Activated T-helper 2 cell treated with anti-CD3 and anti-CD28 coated beads, Interferon-gamma antibody, Interleukin-2, Interleukin-4, amounts not matched to agents 10 μg/mL and 5 μg/mL and 100 μg/mL, durations not matched to agents 14 hours and 24 hours and 36 hours (primary cell): ENCODE measurements at regions not wholly inside any gene's neighbourhood (a gene's known extent, or its start where the extent isn't known, plus 50 kb on each side); places are given as distances from the start of the nearest gene placed in this dataset.
A peak's percentile ranks its signal among the peaks of the same experiment; 100 is the strongest.
"Not testable (repeated sequence)": the region's sequence is repeated elsewhere in the genome, so short reads cannot be mapped to it uniquely, and the experiment has no call there.

ENCODE experiments used
- DNase-seq: peaks from one replicate; pipeline ENCODE4 v3.0.0; 2021; ENCODE audit warnings: low spot score
- H3K27ac Mint-ChIP-seq: one replicate; pipeline ENCODE4 v1.8.0; 2021; ENCODE audit warnings: mixed read lengths
- H3K27me3 Mint-ChIP-seq: one replicate; pipeline ENCODE4 v1.8.0; 2021; ENCODE audit warnings: low read depth, mixed read lengths
- H3K36me3 Mint-ChIP-seq: one replicate; pipeline ENCODE4 v1.8.0; 2021; ENCODE audit warnings: low read depth, mixed read lengths
- H3K4me1 Mint-ChIP-seq: one replicate; pipeline ENCODE4 v1.8.0; 2021; ENCODE audit warnings: low read depth, mixed read lengths
- H3K4me3 Mint-ChIP-seq: one replicate; pipeline ENCODE4 v1.8.0; 2021; ENCODE audit warnings: low read depth, mild to moderate bottlenecking, moderate library complexity, mixed read lengths
- H3K9me3 Mint-ChIP-seq: one replicate; pipeline ENCODE4 v1.8.0; 2021; ENCODE audit warnings: mixed read lengths
- intact Hi-C: fragments of 100-400 bp; cut with micrococcal nuclease; formaldehyde crosslinking; loops from one replicate; pipeline ENCODE4 v1.15.1; 2023

DNA sequence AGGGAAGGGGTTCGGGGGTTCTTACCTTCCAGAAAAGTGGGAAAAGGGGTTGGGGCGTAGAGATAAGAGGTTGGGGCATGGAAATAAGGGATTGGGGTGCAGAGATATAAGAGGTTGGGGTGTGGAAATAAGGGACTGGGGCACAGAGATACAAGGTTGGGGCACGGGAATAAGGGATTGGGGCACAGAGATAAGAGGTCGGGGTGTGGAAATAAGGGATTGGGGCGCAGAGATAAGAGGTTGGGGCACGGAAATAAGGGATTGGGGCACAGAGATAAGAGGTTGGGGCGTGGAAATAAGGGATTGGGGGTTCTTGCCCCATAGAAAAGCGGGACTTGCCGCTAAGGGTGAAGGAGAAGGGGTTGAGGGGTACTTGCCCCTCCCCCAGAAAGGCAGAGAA is 183.9 kb downstream of the CD83 start:
- H3K4me3 Mint-ChIP-seq, H3K9me3 Mint-ChIP-seq, intact Hi-C loops, H3K36me3 Mint-ChIP-seq, DNase-seq, H3K27ac Mint-ChIP-seq, H3K27me3 Mint-ChIP-seq: not testable (repeated sequence)
- peaks cover 12% of the 10 kb centered on the region for H3K4me1 Mint-ChIP-seq

DNA sequence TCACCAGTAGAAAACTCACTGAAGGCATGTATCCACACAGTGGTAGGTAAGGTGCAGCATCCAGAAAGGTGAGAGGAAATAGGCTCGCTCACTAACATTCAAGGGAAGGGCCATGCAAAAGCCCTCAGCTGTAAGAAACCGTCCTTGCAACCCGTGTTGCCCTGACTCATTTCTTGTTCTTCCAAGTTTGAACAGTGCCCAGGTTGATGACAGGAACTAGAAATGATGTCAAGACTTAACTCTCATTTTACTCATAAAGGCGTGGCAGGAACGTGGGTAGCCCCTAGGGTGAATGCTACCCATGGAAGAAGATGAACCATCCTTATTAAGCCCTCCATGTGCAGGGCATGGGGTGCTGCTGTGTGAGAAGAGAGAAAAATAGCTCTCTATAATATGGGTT is 187.6 kb downstream of the CD83 start:
- no peaks in the 10 kb centered on the region for H3K36me3 Mint-ChIP-seq
- no peak overlapping the region for H3K4me3 Mint-ChIP-seq
- no peaks in the 10 kb centered on the region for H3K27me3 Mint-ChIP-seq
- no peak overlapping the region for H3K27ac Mint-ChIP-seq
- intact Hi-C loops: no loop called here
- H3K4me1 Mint-ChIP-seq: peaks cover 12% of the 10 kb centered on the region
- no peak for DNase-seq
- H3K9me3 Mint-ChIP-seq: no peaks in the 10 kb centered on the region

DNA sequence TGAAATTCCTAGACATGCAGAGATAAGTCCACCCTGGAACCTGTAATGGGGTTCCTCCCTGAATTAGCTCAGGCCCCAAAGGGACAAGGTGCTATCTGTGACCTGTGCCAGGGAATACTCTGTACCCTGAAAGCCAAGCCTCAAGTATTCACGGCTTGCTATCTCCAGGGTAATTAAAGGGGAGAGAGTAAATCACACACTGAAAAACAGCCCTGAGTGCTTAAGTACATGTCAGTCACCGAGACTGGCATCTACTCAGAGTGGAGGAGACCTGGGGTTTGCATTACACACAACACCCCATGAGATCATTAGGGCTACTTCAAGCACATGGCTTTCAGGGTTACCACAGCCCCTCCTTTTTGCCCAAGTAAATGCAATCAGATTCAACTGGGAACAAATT is 188.1 kb downstream of the CD83 start:
- no peak for DNase-seq
- Mint-ChIP-seq H3K36me3 (no peaks in the 10 kb centered on the region), H3K27me3 (no peaks in the 10 kb centered on the region), H3K9me3 (no peaks in the 10 kb centered on the region), H3K27ac (no peak overlapping the region), H3K4me1 (peaks cover 12% of the 10 kb centered on the region), H3K4me3 (no peak overlapping the region)
- intact Hi-C loops: no loop called here

DNA sequence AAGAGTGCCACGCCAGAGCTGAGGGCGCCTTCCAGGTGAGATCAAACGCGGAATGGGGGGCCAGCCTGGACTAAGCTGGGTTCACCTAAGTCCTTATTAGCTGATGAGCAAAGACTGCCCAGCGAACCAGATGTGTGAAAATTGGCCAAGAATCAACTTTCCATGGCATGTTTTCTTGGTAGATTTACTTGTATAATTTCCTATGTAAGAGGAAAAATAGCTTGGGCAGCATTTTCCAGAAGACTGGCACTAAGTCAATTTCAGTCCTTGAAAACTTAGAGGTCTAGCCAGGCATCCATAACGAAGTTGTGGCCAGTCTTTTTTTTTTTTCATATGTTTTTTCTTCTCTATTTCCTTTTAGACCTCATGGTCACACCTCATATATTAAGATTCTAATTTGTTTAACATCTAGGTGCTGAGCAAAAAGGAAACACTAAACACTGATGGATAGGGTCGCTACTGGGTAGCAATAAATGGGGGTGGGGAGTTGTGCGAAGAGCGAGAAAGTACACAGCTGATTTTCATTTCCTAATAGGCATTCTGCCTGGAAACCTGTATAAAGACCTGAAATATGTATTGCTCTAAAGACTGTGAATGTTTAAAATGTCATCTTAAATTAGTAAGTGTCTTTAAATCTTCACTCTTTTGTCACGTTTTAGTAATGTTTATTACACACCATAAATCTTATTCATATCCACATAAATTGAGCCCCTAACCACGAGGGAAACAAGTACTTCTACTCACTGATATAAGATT is 188.8 kb downstream of the CD83 start:
- Mint-ChIP-seq H3K4me1 (peaks cover 12% of the 10 kb centered on the region), H3K4me3 (no peak overlapping the region), H3K9me3 (no peaks in the 10 kb centered on the region), H3K36me3 (no peaks in the 10 kb centered on the region), H3K27ac (no peak overlapping the region), H3K27me3 (no peaks in the 10 kb centered on the region)
- intact Hi-C loops: no loop called here
- no peak for DNase-seq

DNA sequence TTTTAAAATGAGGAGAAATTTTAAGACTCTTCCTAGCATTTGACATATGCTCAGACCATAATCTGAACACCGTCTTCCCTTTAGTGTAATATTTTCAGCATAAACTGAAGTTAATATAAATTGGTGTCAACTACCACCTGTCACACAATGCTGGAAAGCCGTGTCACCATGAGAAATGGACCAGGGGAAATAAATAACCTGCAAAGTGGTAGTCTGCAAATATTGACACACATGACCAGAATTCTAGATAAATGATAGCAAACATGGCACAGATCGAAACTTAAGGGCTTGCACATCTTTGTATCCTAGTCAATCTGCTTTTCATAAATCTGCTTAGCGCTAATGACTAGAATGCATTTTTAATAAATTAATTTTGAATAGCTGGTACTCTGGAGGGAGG is 191.9 kb downstream of the CD83 start:
- intact Hi-C loops: no loop called here
- H3K4me1 Mint-ChIP-seq: peaks cover 12% of the 10 kb centered on the region
- DNase-seq: no peak
- H3K36me3 Mint-ChIP-seq: no peaks in the 10 kb centered on the region
- H3K9me3 Mint-ChIP-seq: no peaks in the 10 kb centered on the region
- no peak overlapping the region for H3K27ac Mint-ChIP-seq
- no peaks in the 10 kb centered on the region for H3K27me3 Mint-ChIP-seq
- H3K4me3 Mint-ChIP-seq: no peak overlapping the region

DNA sequence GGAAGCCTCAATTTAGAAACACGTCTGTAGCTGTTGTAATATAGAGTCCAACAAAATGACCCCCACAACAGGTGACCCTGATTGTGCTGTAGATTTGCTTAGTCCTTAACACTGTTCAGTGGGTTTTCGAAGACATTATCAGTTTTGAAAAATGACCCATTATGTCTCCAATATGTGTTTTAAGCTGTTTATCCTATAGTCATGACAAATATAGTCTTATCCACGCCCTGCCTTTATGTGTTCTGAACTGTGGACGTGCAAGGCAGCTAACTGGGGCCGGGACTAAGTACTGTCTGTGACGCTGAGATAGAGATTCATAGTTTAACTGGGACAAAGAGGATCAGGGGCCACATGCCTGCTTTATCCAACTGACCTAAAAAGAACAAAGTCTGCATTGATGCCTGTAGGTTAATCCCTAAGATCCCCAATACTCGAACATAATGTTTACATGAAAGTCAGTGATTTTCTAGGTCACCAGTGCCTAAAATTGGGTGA is 192.4 kb downstream of the CD83 start:
- H3K4me3 Mint-ChIP-seq: no peak overlapping the region
- DNase-seq: no peak
- H3K9me3 Mint-ChIP-seq: no peaks in the 10 kb centered on the region
- H3K27me3 Mint-ChIP-seq: no peaks in the 10 kb centered on the region
- H3K36me3 Mint-ChIP-seq: no peaks in the 10 kb centered on the region
- peaks cover 13% of the 10 kb centered on the region for H3K4me1 Mint-ChIP-seq
- no peak overlapping the region for H3K27ac Mint-ChIP-seq
- intact Hi-C loops: no loop called here

DNA sequence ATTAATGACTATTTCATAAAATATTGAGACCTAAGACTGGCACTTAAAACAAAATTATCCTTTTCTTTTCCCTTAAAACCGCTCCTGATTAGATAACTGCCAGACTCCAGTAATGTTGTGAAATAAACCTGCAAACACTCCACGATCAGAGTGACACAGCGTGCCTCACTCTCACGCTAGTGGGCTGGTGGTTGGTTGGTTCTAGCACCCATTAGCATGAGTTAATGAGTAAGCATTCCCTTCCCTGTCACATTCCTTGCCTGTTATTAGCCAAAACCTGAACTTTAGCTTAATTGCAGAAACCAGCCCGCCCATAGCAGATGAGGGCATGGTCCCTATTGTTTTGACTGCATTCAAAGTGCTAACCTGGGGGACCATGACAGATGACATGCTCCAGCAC is 193.4 kb downstream of the CD83 start:
- H3K36me3 Mint-ChIP-seq: no peaks in the 10 kb centered on the region
- H3K9me3 Mint-ChIP-seq: no peaks in the 10 kb centered on the region
- no peaks in the 10 kb centered on the region for H3K27me3 Mint-ChIP-seq
- no peak overlapping the region for H3K4me3 Mint-ChIP-seq
- H3K27ac Mint-ChIP-seq: no peak overlapping the region
- intact Hi-C loops: no loop called here
- H3K4me1 Mint-ChIP-seq: peaks cover 6% of the 10 kb centered on the region
- no peak for DNase-seq

DNA sequence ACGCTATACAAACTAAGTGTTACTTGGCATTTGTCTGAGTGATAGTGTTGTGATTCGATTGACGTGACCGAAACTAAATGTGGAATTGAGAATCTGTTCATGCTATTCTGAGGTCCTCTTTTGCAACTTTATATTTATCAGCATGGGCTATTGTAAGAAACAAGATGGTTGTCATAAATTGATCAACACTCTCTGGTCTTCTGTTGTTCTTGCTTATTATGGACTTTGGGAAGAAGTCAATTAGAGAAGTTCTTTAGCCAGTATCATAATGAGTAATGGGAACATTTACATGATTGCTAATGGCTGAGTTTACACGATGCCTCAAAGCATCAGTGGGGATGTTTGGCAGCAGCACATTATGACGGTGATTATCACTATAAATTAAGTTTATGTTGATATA is 195.0 kb downstream of the CD83 start:
- Mint-ChIP-seq H3K27ac (no peak overlapping the region), H3K36me3 (no peaks in the 10 kb centered on the region), H3K4me3 (no peak overlapping the region), H3K4me1 (peaks cover 19% of the 10 kb centered on the region), H3K9me3 (no peaks in the 10 kb centered on the region), H3K27me3 (no peaks in the 10 kb centered on the region)
- intact Hi-C loops: no loop called here
- no peak for DNase-seq

DNA sequence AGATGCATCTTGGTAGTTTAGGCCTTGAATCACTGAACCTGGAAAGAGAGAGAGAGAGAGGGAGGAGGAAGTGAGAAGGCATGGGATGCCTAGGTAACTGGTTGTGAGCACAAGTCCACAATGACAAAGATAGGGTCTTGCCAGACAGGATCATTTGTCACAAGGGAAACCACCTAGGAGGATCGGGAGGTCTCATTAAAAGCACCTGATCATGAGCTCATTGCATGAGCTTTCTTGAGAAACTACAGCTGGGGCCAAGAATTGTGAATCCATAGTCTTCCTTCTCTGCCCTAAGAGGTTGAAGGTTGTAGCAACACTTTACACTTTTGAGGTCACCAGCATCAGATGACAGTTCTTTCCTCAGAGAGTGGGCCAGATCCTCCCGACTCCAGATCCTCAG is 195.7 kb downstream of the CD83 start:
- Mint-ChIP-seq H3K27me3 (no peaks in the 10 kb centered on the region), H3K4me1 (peaks cover 25% of the 10 kb centered on the region), H3K4me3 (no peak overlapping the region), H3K27ac (no peak overlapping the region), H3K36me3 (no peaks in the 10 kb centered on the region), H3K9me3 (no peaks in the 10 kb centered on the region)
- intact Hi-C loops: no loop called here
- DNase-seq: no peak

DNA sequence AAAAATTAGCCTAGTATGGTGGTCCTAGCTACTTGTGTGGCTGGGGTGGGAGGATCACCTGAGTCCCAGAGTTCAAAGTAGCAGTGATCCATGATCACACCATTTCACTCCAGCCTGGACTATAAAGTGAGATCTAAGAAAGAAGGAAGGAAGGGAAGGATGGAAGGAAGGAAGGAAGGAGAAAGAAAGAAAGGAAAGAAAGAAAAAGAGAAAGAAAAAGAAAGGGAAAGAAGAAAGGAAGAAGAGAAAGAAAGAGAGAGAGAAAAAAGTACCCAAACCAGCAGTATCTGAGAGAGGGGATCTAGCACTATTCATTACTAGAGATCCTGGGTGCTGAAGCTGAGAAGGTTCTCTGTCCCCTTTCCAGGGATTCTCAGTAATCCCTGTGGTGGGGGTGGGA is 197.8 kb downstream of the CD83 start:
- no peak for DNase-seq
- H3K27ac Mint-ChIP-seq: no peak overlapping the region
- H3K36me3 Mint-ChIP-seq: no peaks in the 10 kb centered on the region
- no peaks in the 10 kb centered on the region for H3K27me3 Mint-ChIP-seq
- peaks cover 25% of the 10 kb centered on the region for H3K4me1 Mint-ChIP-seq
- no peaks in the 10 kb centered on the region for H3K9me3 Mint-ChIP-seq
- H3K4me3 Mint-ChIP-seq: no peak overlapping the region
- intact Hi-C loops: no loop called here

DNA sequence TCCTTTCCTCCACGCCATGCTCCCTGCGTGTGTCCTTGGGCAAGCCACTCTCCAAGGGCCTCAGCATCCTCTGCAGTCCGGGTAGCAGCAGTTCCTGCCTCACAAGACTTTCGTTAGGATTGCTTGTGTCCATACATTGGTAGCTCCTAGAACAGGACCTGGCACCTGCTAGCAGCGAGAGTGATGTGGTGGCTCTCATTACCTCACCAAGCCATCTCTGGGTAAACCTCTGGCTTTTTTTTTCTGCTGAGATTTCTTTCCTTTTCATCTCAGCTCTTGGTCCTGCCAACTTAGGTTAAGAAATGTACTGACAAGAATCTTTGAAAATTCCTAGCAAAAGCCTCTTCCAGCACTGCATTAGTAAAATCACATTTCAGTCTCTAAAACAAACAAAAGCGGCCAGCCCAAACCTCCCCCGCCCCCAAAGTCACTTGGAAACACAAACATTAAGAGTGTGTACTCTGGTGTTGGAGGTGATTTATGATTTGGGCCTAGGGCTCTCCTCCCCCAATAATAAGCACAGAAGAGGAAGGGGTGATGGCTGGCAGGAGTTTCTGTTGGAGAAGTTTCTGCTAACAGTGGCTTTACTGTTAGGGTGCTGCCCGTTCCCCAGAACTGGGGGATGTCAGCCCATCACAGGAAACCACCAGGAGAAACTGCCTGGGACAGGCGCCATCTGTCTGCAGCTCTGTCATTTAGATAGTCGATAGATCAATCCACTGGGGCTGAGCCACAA is 199.2 kb downstream of the CD83 start:
- Mint-ChIP-seq H3K4me1 (peaks cover 25% of the 10 kb centered on the region), H3K27ac (peak overlapping the region; percentile 14), H3K36me3 (no peaks in the 10 kb centered on the region), H3K9me3 (no peaks in the 10 kb centered on the region), H3K27me3 (no peaks in the 10 kb centered on the region), H3K4me3 (no peak overlapping the region)
- intact Hi-C loops: no loop called here
- DNase-seq: peak; percentile 10

DNA sequence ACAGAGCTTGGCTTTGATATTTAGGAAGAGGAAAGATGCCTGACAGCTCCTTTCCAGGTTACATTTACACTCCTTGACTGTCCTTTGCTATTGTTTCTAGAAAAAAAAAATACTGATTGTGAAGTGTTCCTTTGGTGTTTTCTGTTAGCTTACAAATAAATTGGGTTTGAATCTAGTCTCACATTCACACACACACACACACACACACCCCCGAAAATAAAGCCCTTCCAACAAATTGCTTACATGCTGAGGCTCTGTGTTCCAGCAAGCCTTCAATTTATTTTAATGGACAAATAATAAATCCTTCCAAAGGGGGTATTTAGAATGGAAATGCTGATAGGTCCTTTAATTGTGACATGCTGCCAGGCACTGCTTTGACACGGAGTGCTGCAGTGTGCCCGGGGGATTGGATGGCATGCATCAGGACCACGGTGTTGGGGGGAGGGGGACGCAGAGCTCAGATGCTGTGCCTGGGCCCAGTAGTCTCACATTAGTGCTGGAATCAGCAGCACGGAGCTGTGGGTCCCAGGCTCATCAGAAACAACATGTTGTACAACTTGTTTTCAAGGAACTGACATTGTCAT is 199.9 kb downstream of the CD83 start:
- Mint-ChIP-seq H3K9me3 (no peaks in the 10 kb centered on the region), H3K27ac (no peak overlapping the region), H3K4me1 (peaks cover 25% of the 10 kb centered on the region), H3K36me3 (no peaks in the 10 kb centered on the region), H3K4me3 (no peak overlapping the region), H3K27me3 (no peaks in the 10 kb centered on the region)
- intact Hi-C loops: no loop called here
- no peak for DNase-seq

DNA sequence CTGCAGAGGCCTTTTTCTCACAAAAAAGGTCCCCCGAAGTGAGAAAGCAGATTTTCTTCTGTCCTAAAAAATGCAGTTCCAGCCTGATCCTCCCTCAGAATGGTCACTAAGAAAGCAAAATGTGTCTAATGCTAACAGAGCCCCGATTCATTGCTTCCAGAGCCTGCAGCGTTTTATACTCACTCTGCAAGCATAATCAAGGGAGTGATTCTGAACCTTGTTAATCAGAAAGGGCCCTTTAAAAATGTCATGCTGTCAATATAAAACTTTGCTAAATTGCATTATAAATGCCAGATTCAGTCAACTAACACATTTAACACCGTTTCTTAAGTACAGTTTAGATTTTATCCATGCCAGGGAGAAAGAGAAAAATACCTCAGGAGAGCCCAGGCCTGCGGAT is 202.8 kb downstream of the CD83 start:
- Mint-ChIP-seq H3K9me3 (no peaks in the 10 kb centered on the region), H3K4me1 (peaks cover 25% of the 10 kb centered on the region), H3K27ac (no peak overlapping the region), H3K4me3 (no peak overlapping the region), H3K36me3 (no peaks in the 10 kb centered on the region), H3K27me3 (no peaks in the 10 kb centered on the region)
- intact Hi-C loops: no loop called here
- no peak for DNase-seq
